Neural progenitor cell (in vitro differentiated cells): ENCODE measurements at regions not wholly inside any gene's neighbourhood (a gene's known extent, or its start where the extent isn't known, plus 50 kb on each side); places are given as distances from the start of the nearest gene placed in this dataset.

Experiments
- CTCF ChIP-seq: fragments of 200-600 bp; sonication (generic); IDR thresholded peaks from 2 replicates; pipeline ENCODE4 v1.5.1; 2017; ENCODE audit warnings: antibody characterized with exemption, mild to moderate bottlenecking
- EZH2 ChIP-seq: fragments of 200-600 bp; sonication (generic); IDR thresholded peaks from 2 replicates; pipeline ENCODE4 v1.6.1; 2017; ENCODE audit warnings: antibody characterized with exemption, mild to moderate bottlenecking, moderate library complexity

GRCh38 chr9:94207781-94208180 lies 51.3 kb upstream of the ZNF169 start:
- no peak for TF ChIP-seq CTCF
- TF ChIP-seq EZH2: no peak
